HEK293 (cell line): ENCODE measurements at regions not wholly inside any gene's neighbourhood (a gene's known extent, or its start where the extent isn't known, plus 50 kb on each side); places are given as distances from the start of the nearest gene placed in this dataset.

ENCODE experiments used
- CTCF ChIA-PET: fragments of 350-600 bp; formaldehyde crosslinking; extraction: SDS; loops from one replicate; lab custom pipeline; 2021; ENCODE audit warnings: antibody characterized with exemption; lab: Yijun Ruan, JAX
- POLR2A ChIA-PET: fragments of 300-600 bp; formaldehyde crosslinking; extraction: SDS; loops from one replicate; lab custom pipeline; 2020; ENCODE audit warnings: antibody characterized with exemption, inconsistent platforms; lab: Yijun Ruan, JAX
- H3K27ac ChIP-seq: fragments of 200-500 bp; sonication (Bioruptor generic); 2 replicates; pipeline ENCODE4 v1.5.1; 2014; ENCODE audit warnings: low read depth, low read length, control low read depth, inconsistent platforms; ENCODE audit errors: extremely low read depth
- H3K36me3 ChIP-seq, 2 experiments: fragments of 200-500 bp in 1 of 2; sonication (Bioruptor generic) in 1 of 2; 1 replicate in 1 of 2; 2 replicates in 1 of 2; pipeline ENCODE4 v1.5.1; 2014 to 2017; ENCODE audit warnings: inconsistent platforms in 2 of 2, low read length in 2 of 2; ENCODE audit not compliant: control insufficient read depth in 2 of 2, insufficient read depth in 1 of 2
- H3K4me1 ChIP-seq: fragments of 200-500 bp; sonication (Bioruptor generic); 2 replicates; pipeline ENCODE4 v1.5.1; 2014; ENCODE audit warnings: mild to moderate bottlenecking, low read length, inconsistent platforms; ENCODE audit not compliant: control insufficient read depth, insufficient read depth
- H3K4me3 ChIP-seq: 2 replicates; pipeline ENCODE4 v1.5.1; 2011; ENCODE audit warnings: low read depth, mild to moderate bottlenecking, control low read depth, low read length, moderate library complexity
- H3K9me3 ChIP-seq: fragments of 200-500 bp; sonication (Bioruptor generic); 2 replicates; pipeline ENCODE4 v1.5.1; 2014; ENCODE audit warnings: low read depth, low read length, inconsistent platforms; ENCODE audit not compliant: control insufficient read depth, insufficient read depth
- BCL11A ChIP-seq: fragments of 450-650 bp; formaldehyde crosslinking; IDR thresholded peaks from 2 replicates; pipeline ENCODE4 v1.5.1; 2016; ENCODE audit warnings: low read depth, missing biosample characterization, missing genetic modification characterization
- GLI2 ChIP-seq: fragments of 450-650 bp; formaldehyde crosslinking; IDR thresholded peaks from 2 replicates; pipeline ENCODE4; 2017; ENCODE audit warnings: missing biosample characterization, missing genetic modification characterization, low read depth, borderline replicate concordance
- KLF1 ChIP-seq: fragments of 450-650 bp; formaldehyde crosslinking; IDR thresholded peaks from 2 replicates; pipeline ENCODE4 v1.5.1; 2016; ENCODE audit warnings: missing biosample characterization, missing genetic modification characterization
- KLF9 ChIP-seq: fragments of 450-650 bp; formaldehyde crosslinking; IDR thresholded peaks from 2 replicates; pipeline ENCODE4 v1.5.1; 2016; ENCODE audit warnings: missing biosample characterization, missing genetic modification characterization, low read depth
- OVOL3 ChIP-seq: fragments of 450-650 bp; formaldehyde crosslinking; IDR thresholded peaks from 2 replicates; pipeline ENCODE4 v1.5.1; 2016; ENCODE audit warnings: missing biosample characterization, missing genetic modification characterization
- REPIN1 ChIP-seq: fragments of 450-650 bp; formaldehyde crosslinking; IDR thresholded peaks from 2 replicates; pipeline ENCODE4 v1.5.1; 2017; ENCODE audit warnings: missing biosample characterization, missing genetic modification characterization, low read depth
- SCRT1 ChIP-seq: fragments of 450-650 bp; formaldehyde crosslinking; IDR thresholded peaks from 2 replicates; pipeline ENCODE4 v1.5.1; 2016; ENCODE audit warnings: missing biosample characterization, missing genetic modification characterization, borderline replicate concordance
- YY1 ChIP-seq: fragments of 450-650 bp; formaldehyde crosslinking; IDR thresholded peaks from 2 replicates; pipeline ENCODE4 v1.5.1; 2018; ENCODE audit warnings: missing biosample characterization, missing genetic modification characterization
- ZBTB48 ChIP-seq: fragments of 450-650 bp; formaldehyde crosslinking; IDR thresholded peaks from 2 replicates; pipeline ENCODE4 v1.5.1; 2016; ENCODE audit warnings: missing biosample characterization, missing genetic modification characterization
- ZFP41 ChIP-seq: fragments of 450-650 bp; formaldehyde crosslinking; IDR thresholded peaks from 2 replicates; pipeline ENCODE4 v1.5.1; 2016; ENCODE audit warnings: missing biosample characterization, missing genetic modification characterization, borderline replicate concordance
- ZNF114 ChIP-seq: fragments of 450-650 bp; formaldehyde crosslinking; IDR thresholded peaks from 2 replicates; pipeline ENCODE4 v1.5.0; 2017; ENCODE audit warnings: missing biosample characterization, missing genetic modification characterization
- ZNF223 ChIP-seq: fragments of 450-650 bp; formaldehyde crosslinking; IDR thresholded peaks from 2 replicates; pipeline ENCODE4 v1.5.1; 2016; ENCODE audit warnings: missing biosample characterization, missing genetic modification characterization
- ZNF292 ChIP-seq: fragments of 450-650 bp; formaldehyde crosslinking; IDR thresholded peaks from 2 replicates; pipeline ENCODE4 v1.5.1; 2016; ENCODE audit warnings: low read depth, missing biosample characterization, missing genetic modification characterization, borderline replicate concordance
- ZNF473 ChIP-seq: fragments of 450-650 bp; formaldehyde crosslinking; IDR thresholded peaks from 2 replicates; pipeline ENCODE4 v1.5.1; 2017; ENCODE audit warnings: missing biosample characterization, missing genetic modification characterization
- ZNF48 ChIP-seq: fragments of 450-650 bp; formaldehyde crosslinking; IDR thresholded peaks from 2 replicates; pipeline ENCODE4 v1.5.1; 2016; ENCODE audit warnings: missing biosample characterization, missing genetic modification characterization
- ZNF521 ChIP-seq: fragments of 450-650 bp; formaldehyde crosslinking; IDR thresholded peaks from 2 replicates; pipeline ENCODE4 v1.5.1; 2017; ENCODE audit warnings: missing biosample characterization, mild to moderate bottlenecking, missing genetic modification characterization
- ZNF555 ChIP-seq: fragments of 450-650 bp; formaldehyde crosslinking; conservative IDR thresholded peaks from 2 replicates; pipeline ENCODE4 v1.5.1; 2017; ENCODE audit warnings: missing biosample characterization, mild to moderate bottlenecking, missing genetic modification characterization, inconsistent platforms
- ZNF621 ChIP-seq: fragments of 450-650 bp; formaldehyde crosslinking; IDR thresholded peaks from 2 replicates; pipeline ENCODE4 v1.5.1; 2017; ENCODE audit warnings: missing biosample characterization, missing genetic modification characterization
- ZNF629 ChIP-seq: fragments of 450-650 bp; formaldehyde crosslinking; IDR thresholded peaks from 2 replicates; pipeline ENCODE4 v1.5.1; 2017; ENCODE audit warnings: missing biosample characterization, missing genetic modification characterization
- ZNF660 ChIP-seq: fragments of 450-650 bp; IDR thresholded peaks from 2 replicates; pipeline ENCODE4 v1.5.1; 2018; ENCODE audit warnings: missing biosample characterization, mild to moderate bottlenecking, missing genetic modification characterization
- ZNF670 ChIP-seq: fragments of 450-650 bp; formaldehyde crosslinking; IDR thresholded peaks from 2 replicates; pipeline ENCODE4 v1.5.1; 2016; ENCODE audit warnings: missing biosample characterization, missing genetic modification characterization, low read depth
- ZNF677 ChIP-seq: fragments of 450-650 bp; IDR thresholded peaks from 2 replicates; pipeline ENCODE4 v1.5.0; 2018; ENCODE audit warnings: missing biosample characterization, mild to moderate bottlenecking, missing genetic modification characterization, moderate library complexity
- ZNF777 ChIP-seq: fragments of 450-650 bp; formaldehyde crosslinking; IDR thresholded peaks from 2 replicates; pipeline ENCODE4 v1.5.1; 2017; ENCODE audit warnings: missing biosample characterization, missing genetic modification characterization, borderline replicate concordance
- ZNF791 ChIP-seq: fragments of 450-650 bp; formaldehyde crosslinking; IDR thresholded peaks from 2 replicates; pipeline ENCODE4 v1.5.1; 2016; ENCODE audit warnings: missing biosample characterization, missing genetic modification characterization
- ZNF843 ChIP-seq: fragments of 450-650 bp; formaldehyde crosslinking; IDR thresholded peaks from 2 replicates; pipeline ENCODE4 v1.5.1; 2016; ENCODE audit warnings: missing biosample characterization, missing genetic modification characterization
- ZSCAN16 ChIP-seq: fragments of 450-650 bp; formaldehyde crosslinking; IDR thresholded peaks from 2 replicates; pipeline ENCODE4 v1.5.1; 2016; ENCODE audit warnings: missing biosample characterization, missing genetic modification characterization
- ZSCAN23 ChIP-seq: fragments of 450-650 bp; formaldehyde crosslinking; IDR thresholded peaks from 2 replicates; pipeline ENCODE4 v1.5.1; 2016; ENCODE audit warnings: missing biosample characterization, missing genetic modification characterization
- ZSCAN30 ChIP-seq: fragments of 450-650 bp; IDR thresholded peaks from 2 replicates; pipeline ENCODE4 v1.5.1; 2018; ENCODE audit warnings: missing biosample characterization, mild to moderate bottlenecking, missing genetic modification characterization, moderate library complexity
- TF ChIP-seq, protein P1 (sequence below): fragments of 450-650 bp; formaldehyde crosslinking; IDR thresholded peaks from 2 replicates; pipeline ENCODE4 v1.5.1; 2016; ENCODE audit warnings: missing biosample characterization, missing genetic modification characterization
- TF ChIP-seq, protein P2 (sequence below): fragments of 450-650 bp; formaldehyde crosslinking; IDR thresholded peaks from 2 replicates; pipeline ENCODE4 v1.5.1; 2016; ENCODE audit warnings: missing biosample characterization, missing genetic modification characterization

DNA sequence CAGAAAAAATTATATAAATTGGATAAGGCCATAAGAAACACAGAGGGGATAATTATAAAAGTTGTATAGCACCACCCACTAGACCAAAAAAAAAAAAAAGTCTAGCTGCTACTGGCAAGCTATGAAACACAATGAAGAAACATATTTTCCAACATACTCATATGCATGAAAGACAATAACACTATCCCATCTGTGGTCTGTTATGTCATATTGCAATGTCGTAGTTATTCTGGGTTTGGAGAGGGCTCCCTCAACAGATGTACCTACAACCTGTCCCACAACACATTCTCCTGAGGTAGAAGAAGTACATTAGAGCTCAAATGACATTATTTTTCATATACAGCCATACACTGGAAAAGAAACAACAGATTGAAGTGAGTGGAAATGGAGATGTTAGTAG, 517.6 kb upstream of the ADGRL4 start:
- no peak overlapping the region for H3K27ac ChIP-seq
- no peak overlapping the region for H3K4me3 ChIP-seq
- no peak for TF ChIP-seq SCRT1 (tag by site-specific recombination)
- no peak for TF ChIP-seq ZNF660 (tag by site-specific recombination)
- no peak for TF ChIP-seq GLI2 (tag by site-specific recombination)
- no peak for TF ChIP-seq ZNF670
- no peak for TF ChIP-seq YY1 (tag by site-specific recombination)
- no peak for TF ChIP-seq ZNF621 (tag by site-specific recombination)
- no peak for TF ChIP-seq ZNF843 (tag by site-specific recombination)
- TF ChIP-seq REPIN1 (tag by site-specific recombination), result no peak
- TF ChIP-seq OVOL3 (tag by site-specific recombination), result no peak
- no peak for TF ChIP-seq ZFP41 (tag by site-specific recombination)
- TF ChIP-seq ZSCAN23 (tag by site-specific recombination), result no peak
- TF ChIP-seq, protein P1, sequence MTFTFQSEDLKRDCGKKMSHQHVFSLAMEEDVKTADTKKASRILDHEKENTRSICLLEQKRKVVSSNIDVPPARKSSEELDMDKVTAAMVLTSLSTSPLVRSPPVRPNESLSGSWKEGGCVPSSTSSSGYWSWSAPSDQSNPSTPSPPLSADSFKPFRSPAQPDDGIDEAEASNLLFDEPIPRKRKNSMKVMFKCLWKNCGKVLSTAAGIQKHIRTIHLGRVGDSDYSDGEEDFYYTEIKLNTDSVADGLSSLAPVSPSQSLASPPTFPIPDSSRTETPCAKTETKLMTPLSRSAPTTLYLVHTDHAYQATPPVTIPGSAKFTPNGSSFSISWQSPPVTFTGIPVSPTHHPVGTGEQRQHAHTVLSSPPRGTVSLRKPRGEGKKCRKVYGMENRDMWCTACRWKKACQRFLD (tag by site-specific recombination), result no peak
- no peak for TF ChIP-seq ZNF292 (tag by site-specific recombination)
- no peak for TF ChIP-seq ZBTB48 (tag by site-specific recombination)
- TF ChIP-seq ZNF223 (tag by site-specific recombination), result no peak
- TF ChIP-seq KLF1 (tag by site-specific recombination), result no peak
- no peak for TF ChIP-seq BCL11A
- TF ChIP-seq ZSCAN16 (tag by site-specific recombination), result no peak
- no peak for TF ChIP-seq ZNF473 (tag by site-specific recombination)
- CTCF ChIA-PET, result interaction anchor here (0.7 kb wide), 1 partner anchor 316 kb away, joined by 3 read pairs; no protein-coding TSS in a partner anchor
- H3K4me1 ChIP-seq, result no peaks in the 10 kb centered on the region
- POLR2A ChIA-PET, result no interaction called here
- H3K9me3 ChIP-seq, result no peaks in the 10 kb centered on the region
- H3K36me3 ChIP-seq, result no peaks in the 10 kb centered on the region

DNA sequence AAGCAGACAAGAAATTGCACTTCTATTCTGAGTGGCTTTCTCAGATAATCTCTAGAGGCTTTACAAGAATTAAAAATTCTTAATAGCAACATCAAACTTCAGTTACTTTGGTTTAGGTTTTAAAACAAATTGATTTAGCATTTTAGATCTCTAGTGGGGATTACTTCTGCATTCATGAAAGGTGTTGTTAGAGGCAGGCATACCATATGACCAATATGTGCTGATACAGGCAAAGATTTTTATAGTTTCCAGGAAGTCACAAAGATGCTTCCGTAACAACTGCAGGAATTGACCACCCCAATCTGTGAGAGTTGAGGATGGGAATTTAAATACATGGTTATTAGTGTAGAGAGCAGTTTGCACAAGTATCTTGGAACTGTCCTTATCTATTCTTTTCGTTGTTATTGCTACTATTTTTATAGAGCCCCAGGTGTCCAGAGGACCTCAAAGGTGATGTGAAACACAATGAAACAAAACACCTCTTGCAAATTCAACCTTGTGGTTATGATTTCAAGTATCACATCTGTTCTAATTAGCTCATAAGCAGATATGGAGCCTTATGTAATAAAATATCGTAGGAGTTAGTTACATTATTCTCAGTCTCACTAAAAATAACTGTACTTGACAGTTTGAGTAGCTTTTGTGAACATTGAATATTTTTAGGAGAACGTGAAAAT, 512.7 kb upstream of the ADGRL4 start:
- CTCF ChIA-PET, result no interaction called here
- Histone ChIP-seq H3K4me3 (no peak overlapping the region), H3K9me3 (no peaks in the 10 kb centered on the region), H3K36me3 (no peaks in the 10 kb centered on the region), H3K4me1 (no peaks in the 10 kb centered on the region), H3K27ac (no peak overlapping the region)
- POLR2A ChIA-PET, result no interaction called here
- no peak for TF ChIP-seq ZNF555 (tag by site-specific recombination)
- TF ChIP-seq, protein P2, sequence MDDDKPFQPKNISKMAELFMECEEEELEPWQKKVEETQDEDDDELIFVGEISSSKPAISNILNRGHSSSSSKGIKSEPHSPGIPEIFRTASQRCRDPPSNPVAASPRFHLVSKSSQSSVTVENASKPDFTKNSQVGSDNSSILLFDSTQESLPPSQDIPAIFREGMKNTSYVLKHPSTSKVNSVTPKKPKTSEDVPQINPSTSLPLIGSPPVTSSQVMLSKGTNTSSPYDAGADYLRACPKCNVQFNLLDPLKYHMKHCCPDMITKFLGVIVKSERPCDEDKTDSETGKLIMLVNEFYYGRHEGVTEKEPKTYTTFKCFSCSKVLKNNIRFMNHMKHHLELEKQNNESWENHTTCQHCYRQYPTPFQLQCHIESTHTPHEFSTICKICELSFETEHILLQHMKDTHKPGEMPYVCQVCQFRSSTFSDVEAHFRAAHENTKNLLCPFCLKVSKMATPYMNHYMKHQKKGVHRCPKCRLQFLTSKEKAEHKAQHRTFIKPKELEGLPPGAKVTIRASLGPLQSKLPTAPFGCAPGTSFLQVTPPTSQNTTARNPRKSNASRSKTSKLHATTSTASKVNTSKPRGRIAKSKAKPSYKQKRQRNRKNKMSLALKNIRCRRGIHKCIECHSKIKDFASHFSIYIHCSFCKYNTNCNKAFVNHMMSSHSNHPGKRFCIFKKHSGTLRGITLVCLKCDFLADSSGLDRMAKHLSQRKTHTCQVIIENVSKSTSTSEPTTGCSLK (tag by site-specific recombination), result no peak
- TF ChIP-seq ZNF48 (tag by site-specific recombination), result no peak
- TF ChIP-seq ZNF521 (tag by site-specific recombination), result no peak
- TF ChIP-seq KLF9 (tag by site-specific recombination), result no peak
- no peak for TF ChIP-seq ZNF114 (tag by site-specific recombination)
- TF ChIP-seq, protein P1 (tag by site-specific recombination), result no peak
- TF ChIP-seq BCL11A, result no peak
- no peak for TF ChIP-seq ZNF777 (tag by site-specific recombination)
- no peak for TF ChIP-seq ZNF791 (tag by site-specific recombination)
- TF ChIP-seq ZNF677 (tag by site-specific recombination), result no peak
- no peak for TF ChIP-seq ZSCAN30
- TF ChIP-seq ZNF629 (tag by site-specific recombination), result no peak
